C4-2B (cell line): ENCODE measurements at regions not wholly inside any gene's neighbourhood (a gene's known extent, or its start where the extent isn't known, plus 50 kb on each side); places are given as distances from the start of the nearest gene placed in this dataset.
"Not testable (repeated sequence)": the region's sequence is repeated elsewhere in the genome, so short reads cannot be mapped to it uniquely, and the experiment has no call there.

Source experiments
- CTCF ChIP-seq: fragments of 450-650 bp; conservative IDR thresholded peaks from 2 replicates; pipeline ENCODE4 v1.5.1; 2017; ENCODE audit warnings: mild to moderate bottlenecking
- ZFX ChIP-seq: fragments of 450-650 bp; IDR thresholded peaks from 2 replicates; pipeline ENCODE4 v1.6.1; 2017

GRCh38 chr16:46395391-46395921, 225.7 kb downstream of the SHCBP1 start:
- not testable (repeated sequence) for TF ChIP-seq CTCF, ZFX
